Ishikawa (cell line): ENCODE measurements at regions not wholly inside any gene's neighbourhood (a gene's known extent, or its start where the extent isn't known, plus 50 kb on each side); places are given as distances from the start of the nearest gene placed in this dataset.

ENCODE experiments used
- EP300 ChIP-seq: IDR thresholded peaks from 2 replicates; pipeline ENCODE4 v1.6.1; 2012; ENCODE audit warnings: borderline replicate concordance
- RAD21 ChIP-seq: IDR thresholded peaks from 2 replicates; pipeline ENCODE4 v1.6.1; 2012; ENCODE audit warnings: low read depth
- REST ChIP-seq: IDR thresholded peaks from 2 replicates; pipeline ENCODE4 v1.6.1; 2012; ENCODE audit warnings: low read depth, mild to moderate bottlenecking
- TAF1 ChIP-seq: IDR thresholded peaks from 2 replicates; pipeline ENCODE4 v1.6.1; 2012; ENCODE audit warnings: low read depth, mild to moderate bottlenecking
- TCF12 ChIP-seq: IDR thresholded peaks from 2 replicates; pipeline ENCODE4 v1.6.1; 2012; ENCODE audit warnings: low read depth
- TEAD4 ChIP-seq: IDR thresholded peaks from 2 replicates; pipeline ENCODE4 v1.6.1; 2012
- ZBTB7A ChIP-seq: IDR thresholded peaks from 2 replicates; pipeline ENCODE4 v1.6.1; 2012; ENCODE audit warnings: low read depth

DNA sequence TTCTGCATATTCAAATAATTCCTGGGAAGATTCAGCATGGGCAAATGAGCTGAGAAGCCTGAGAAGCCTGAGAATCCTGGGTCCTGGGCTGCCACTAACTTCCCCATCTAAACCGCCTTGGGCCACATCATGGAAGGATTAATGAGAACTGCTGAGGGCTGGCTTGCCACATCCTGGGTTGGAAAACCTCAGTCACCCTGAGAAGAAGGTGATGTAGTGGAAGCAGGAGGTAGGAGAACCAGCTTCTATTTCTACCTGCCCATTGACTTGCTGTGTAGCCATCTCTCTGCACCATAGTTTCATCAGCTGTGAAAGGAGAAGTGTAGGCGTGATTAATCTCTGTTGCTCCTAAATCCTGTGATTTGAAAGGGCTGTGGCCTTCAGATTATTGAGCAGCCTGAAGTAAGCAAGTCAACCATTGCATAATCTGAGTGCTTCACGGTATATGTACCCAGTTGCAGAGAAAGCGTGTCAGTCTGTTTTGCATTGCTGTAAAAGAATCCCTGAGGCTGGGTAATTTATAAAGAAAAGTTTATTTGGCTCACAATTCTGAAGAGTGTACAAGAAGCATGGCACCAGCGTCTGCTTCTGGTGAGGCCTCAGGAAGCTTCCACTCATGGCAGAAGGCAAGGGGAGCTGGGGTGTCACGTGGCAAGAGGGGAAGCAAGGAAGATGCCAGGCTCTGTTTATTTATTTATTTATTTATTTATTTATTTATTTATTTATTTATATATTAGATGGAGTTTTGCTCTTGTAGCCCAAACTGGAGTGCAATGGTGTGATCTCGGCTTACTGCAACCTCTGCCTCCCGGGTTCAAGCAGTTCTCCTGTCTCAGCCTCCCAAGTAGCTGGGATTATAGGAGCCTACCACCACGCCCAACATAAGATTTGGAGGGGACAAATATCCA, 140.9 kb upstream of the ATP6AP2 start:
- no peak for TF ChIP-seq ZBTB7A
- no peak for TF ChIP-seq RAD21
- TF ChIP-seq TCF12 = no peak
- no peak for TF ChIP-seq EP300
- no peak for TF ChIP-seq REST
- no peak for TF ChIP-seq TEAD4
- no peak for TF ChIP-seq TAF1
